VCaP (cell line): ENCODE measurements at regions not wholly inside any gene's neighbourhood (a gene's known extent, or its start where the extent isn't known, plus 50 kb on each side); places are given as distances from the start of the nearest gene placed in this dataset.

Experiments
- H3K27ac ChIP-seq: fragments of 450-650 bp; 2 replicates; pipeline ENCODE4 v1.5.1; 2017
- CTCF ChIP-seq: fragments of 450-650 bp; conservative IDR thresholded peaks from 2 replicates; pipeline ENCODE4 v1.5.1; 2017; ENCODE audit warnings: mild to moderate bottlenecking, moderate library complexity

GRCh38 chr10:10816447-10816846 lies 201.2 kb upstream of the CELF2 start:
- TF ChIP-seq CTCF: no peak
- H3K27ac ChIP-seq: no peak overlapping the region

GRCh38 chr10:10817609-10818008 lies 200.1 kb upstream of the CELF2 start:
- no peak overlapping the region for H3K27ac ChIP-seq
- TF ChIP-seq CTCF: no peak

GRCh38 chr10:10818082-10818481 lies 199.6 kb upstream of the CELF2 start:
- H3K27ac ChIP-seq: no peak overlapping the region
- TF ChIP-seq CTCF: no peak

- H3K27ac ChIP-seq: no peak overlapping the region
- no peak for TF ChIP-seq CTCF
These were observed 198.3 kb upstream of the CELF2 start for GRCh38 chr10:10819206-10819856.

GRCh38 chr10:10821926-10822325 lies 195.7 kb upstream of the CELF2 start:
- no peak for TF ChIP-seq CTCF

GRCh38 chr10:10824591-10825148 lies 193.0 kb upstream of the CELF2 start:
- no peak overlapping the region for H3K27ac ChIP-seq
- no peak for TF ChIP-seq CTCF

More at GRCh38 chr10:10821926-10822325, 195.7 kb upstream of the CELF2 start:
- no peak overlapping the region for H3K27ac ChIP-seq

- no peak overlapping the region for H3K27ac ChIP-seq
- TF ChIP-seq CTCF: no peak
These were observed 191.5 kb upstream of the CELF2 start for GRCh38 chr10:10826125-10826524.
